GM19467 (cell line): ENCODE measurements at regions not wholly inside any gene's neighbourhood (a gene's known extent, or its start where the extent isn't known, plus 50 kb on each side); places are given as distances from the start of the nearest gene placed in this dataset.

ENCODE experiments used
- ATAC-seq: cut with Tn5 transposase; IDR thresholded peaks from one replicate; pipeline ENCODE4 v1.9.1; 2021; ENCODE audit warnings: mild to moderate bottlenecking, moderate library complexity; ENCODE audit not compliant: unreplicated experiment

- ATAC-seq: no peak
Observed at GRCh38 chr4:186927624-186928023, 204.0 kb upstream of the FAT1 start.

- ATAC-seq: no peak
Observed at GRCh38 chr4:186930024-186930423, 206.4 kb upstream of the FAT1 start.

GRCh38 chr4:186931519-186931918, 207.9 kb upstream of the FAT1 start:
- no peak for ATAC-seq

GRCh38 chr4:186932196-186932595, 208.5 kb upstream of the FAT1 start:
- ATAC-seq: no peak

- no peak for ATAC-seq
Observed at GRCh38 chr4:186932631-186933187, 209.1 kb upstream of the FAT1 start.

GRCh38 chr4:186934244-186934643, 210.6 kb upstream of the FAT1 start:
- ATAC-seq: no peak

- ATAC-seq: no peak
Observed at GRCh38 chr4:186934841-186935443, 211.3 kb upstream of the FAT1 start.

- ATAC-seq: no peak
Observed at GRCh38 chr4:186935901-186936300, 212.2 kb upstream of the FAT1 start.

- no peak for ATAC-seq
Observed at GRCh38 chr4:186936496-186937375, 213.1 kb upstream of the FAT1 start.

- ATAC-seq: no peak
Observed at GRCh38 chr4:186939226-186939625, 215.6 kb upstream of the FAT1 start.

- ATAC-seq: no peak
Observed at GRCh38 chr4:186939766-186940165, 216.1 kb upstream of the FAT1 start.

- ATAC-seq: no peak
Observed at GRCh38 chr4:186940476-186940875, 216.8 kb upstream of the FAT1 start.

- no peak for ATAC-seq
Observed at GRCh38 chr4:186942758-186943377, 219.2 kb upstream of the FAT1 start.

- no peak for ATAC-seq
Observed at GRCh38 chr4:186943411-186943810, 219.8 kb upstream of the FAT1 start.

- no peak for ATAC-seq
Observed at GRCh38 chr4:186946136-186946535, 222.5 kb upstream of the FAT1 start.

GRCh38 chr4:186946682-186947294, 223.1 kb upstream of the FAT1 start:
- ATAC-seq: no peak

GRCh38 chr4:186948361-186949242, 224.9 kb upstream of the FAT1 start:
- ATAC-seq: no peak

GRCh38 chr4:186949847-186950246, 226.2 kb upstream of the FAT1 start:
- no peak for ATAC-seq

GRCh38 chr4:186952709-186953108, 229.1 kb upstream of the FAT1 start:
- no peak for ATAC-seq

- ATAC-seq: no peak
Observed at GRCh38 chr4:186953599-186954260, 230.1 kb upstream of the FAT1 start.
